ENCODE measurements at regions not wholly inside any gene's neighbourhood (a gene's known extent, or its start where the extent isn't known, plus 50 kb on each side); places are given as distances from the start of the nearest gene placed in this dataset.

GRCh38 chr5:154577416-154577815, 99.4 kb upstream of the HAND1 start:
- Histone ChIP-seq H3K27me3 (no peaks in the 10 kb centered on the region), H3K36me3 (no peaks in the 10 kb centered on the region), H3K4me3 (no peak overlapping the region), H3K4me1 (no peaks in the 10 kb centered on the region), H3K9me3 (no peaks in the 10 kb centered on the region), H3K27ac (no peak overlapping the region)
- DNase-seq: no peak
- TF ChIP-seq, protein P1, sequence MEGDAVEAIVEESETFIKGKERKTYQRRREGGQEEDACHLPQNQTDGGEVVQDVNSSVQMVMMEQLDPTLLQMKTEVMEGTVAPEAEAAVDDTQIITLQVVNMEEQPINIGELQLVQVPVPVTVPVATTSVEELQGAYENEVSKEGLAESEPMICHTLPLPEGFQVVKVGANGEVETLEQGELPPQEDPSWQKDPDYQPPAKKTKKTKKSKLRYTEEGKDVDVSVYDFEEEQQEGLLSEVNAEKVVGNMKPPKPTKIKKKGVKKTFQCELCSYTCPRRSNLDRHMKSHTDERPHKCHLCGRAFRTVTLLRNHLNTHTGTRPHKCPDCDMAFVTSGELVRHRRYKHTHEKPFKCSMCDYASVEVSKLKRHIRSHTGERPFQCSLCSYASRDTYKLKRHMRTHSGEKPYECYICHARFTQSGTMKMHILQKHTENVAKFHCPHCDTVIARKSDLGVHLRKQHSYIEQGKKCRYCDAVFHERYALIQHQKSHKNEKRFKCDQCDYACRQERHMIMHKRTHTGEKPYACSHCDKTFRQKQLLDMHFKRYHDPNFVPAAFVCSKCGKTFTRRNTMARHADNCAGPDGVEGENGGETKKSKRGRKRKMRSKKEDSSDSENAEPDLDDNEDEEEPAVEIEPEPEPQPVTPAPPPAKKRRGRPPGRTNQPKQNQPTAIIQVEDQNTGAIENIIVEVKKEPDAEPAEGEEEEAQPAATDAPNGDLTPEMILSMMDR (IDR thresholded peaks at IDR 0.05): no peak
- TF ChIP-seq POLR2A (IDR thresholded peaks at IDR 0.05): no peak

GRCh38 chr5:154576429-154576806, 98.4 kb upstream of the HAND1 start:
- no peak overlapping the region for H3K27ac ChIP-seq
- no peak for DNase-seq
- H3K4me1 ChIP-seq: no peaks in the 10 kb centered on the region
- no peaks in the 10 kb centered on the region for H3K27me3 ChIP-seq
- H3K4me3 ChIP-seq: no peak overlapping the region
- no peaks in the 10 kb centered on the region for H3K9me3 ChIP-seq
- no peak for TF ChIP-seq POLR2A (IDR thresholded peaks at IDR 0.05)
- TF ChIP-seq, protein P1 (IDR thresholded peaks at IDR 0.05): no peak
- H3K36me3 ChIP-seq: no peaks in the 10 kb centered on the region

- DNase-seq: no peak
- H3K36me3 ChIP-seq: no peaks in the 10 kb centered on the region
- no peak for TF ChIP-seq POLR2A (IDR thresholded peaks at IDR 0.05)
- TF ChIP-seq, protein P1 (IDR thresholded peaks at IDR 0.05): peak in 1 of 6 experiments; percentile 7
These were observed 97.8 kb upstream of the HAND1 start for GRCh38 chr5:154575546-154576428.

GRCh38 chr5:154573011-154573410, 95.0 kb upstream of the HAND1 start:
- DNase-seq: no peak
- H3K36me3 ChIP-seq: no peaks in the 10 kb centered on the region
- no peaks in the 10 kb centered on the region for H3K27me3 ChIP-seq
- H3K9me3 ChIP-seq: no peaks in the 10 kb centered on the region
- no peak overlapping the region for H3K27ac ChIP-seq
- TF ChIP-seq POLR2A (IDR thresholded peaks at IDR 0.05): no peak
- TF ChIP-seq, protein P1 (IDR thresholded peaks at IDR 0.05): no peak
- H3K4me3 ChIP-seq: no peak overlapping the region
- no peaks in the 10 kb centered on the region for H3K4me1 ChIP-seq

More at GRCh38 chr5:154575546-154576428, 97.8 kb upstream of the HAND1 start:
- Histone ChIP-seq H3K9me3 (no peaks in the 10 kb centered on the region), H3K4me3 (no peak overlapping the region), H3K4me1 (no peaks in the 10 kb centered on the region), H3K27ac (no peak overlapping the region), H3K27me3 (no peaks in the 10 kb centered on the region)

- H3K27me3 ChIP-seq: no peaks in the 10 kb centered on the region
- DNase-seq: no peak
- H3K36me3 ChIP-seq: no peaks in the 10 kb centered on the region
- H3K4me3 ChIP-seq: no peak overlapping the region
- no peak for TF ChIP-seq POLR2A (IDR thresholded peaks at IDR 0.05)
- H3K4me1 ChIP-seq: no peaks in the 10 kb centered on the region
- H3K27ac ChIP-seq: no peak overlapping the region
- H3K9me3 ChIP-seq: no peaks in the 10 kb centered on the region
These were observed 93.5 kb upstream of the HAND1 start for GRCh38 chr5:154571325-154572035.

Measured in Peyer's patch (tissue), 4 donors.